GM18858 (cell line): ENCODE measurements at regions not wholly inside any gene's neighbourhood (a gene's known extent, or its start where the extent isn't known, plus 50 kb on each side); places are given as distances from the start of the nearest gene placed in this dataset.
"Not testable (repeated sequence)": the region's sequence is repeated elsewhere in the genome, so short reads cannot be mapped to it uniquely, and the experiment has no call there.

Experiments used
- ATAC-seq: cut with Tn5 transposase; IDR thresholded peaks from one replicate; pipeline ENCODE4 v1.9.1; 2021; ENCODE audit not compliant: unreplicated experiment

DNA sequence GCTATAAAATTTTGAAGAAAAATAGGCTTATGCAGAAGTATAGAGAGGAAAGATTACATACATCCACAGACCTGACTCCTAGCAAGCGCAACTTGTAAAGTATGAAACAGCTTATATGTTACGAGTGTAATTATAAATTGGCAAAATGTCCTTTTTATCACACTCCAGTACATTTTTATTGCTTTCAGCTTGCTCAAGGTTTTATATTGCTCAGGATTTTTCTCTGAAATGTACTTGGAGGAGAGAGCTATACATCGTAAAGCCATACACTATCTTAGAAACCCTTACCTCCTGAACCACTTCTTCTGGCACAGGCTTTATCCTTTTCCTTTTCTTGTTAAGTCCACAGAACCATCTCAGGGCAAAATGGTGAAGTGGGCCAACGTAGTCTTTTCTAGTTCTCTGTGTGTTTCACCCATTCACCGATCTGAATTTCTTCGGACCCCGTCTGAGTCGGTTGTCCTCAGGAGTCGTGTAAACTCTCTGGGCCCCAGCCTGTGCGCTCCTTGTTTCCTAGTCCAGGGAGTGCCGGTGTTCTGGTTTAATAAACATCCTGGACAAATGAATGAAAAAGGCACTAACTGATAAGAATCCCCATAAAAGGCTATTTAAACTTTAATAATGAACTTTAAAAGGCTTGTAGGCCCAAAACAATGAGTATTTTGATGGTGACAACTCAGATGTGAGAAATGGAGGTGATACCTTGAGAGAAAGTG, 150.2 kb upstream of the SPATA31A3 start:
- not testable (repeated sequence) for ATAC-seq

DNA sequence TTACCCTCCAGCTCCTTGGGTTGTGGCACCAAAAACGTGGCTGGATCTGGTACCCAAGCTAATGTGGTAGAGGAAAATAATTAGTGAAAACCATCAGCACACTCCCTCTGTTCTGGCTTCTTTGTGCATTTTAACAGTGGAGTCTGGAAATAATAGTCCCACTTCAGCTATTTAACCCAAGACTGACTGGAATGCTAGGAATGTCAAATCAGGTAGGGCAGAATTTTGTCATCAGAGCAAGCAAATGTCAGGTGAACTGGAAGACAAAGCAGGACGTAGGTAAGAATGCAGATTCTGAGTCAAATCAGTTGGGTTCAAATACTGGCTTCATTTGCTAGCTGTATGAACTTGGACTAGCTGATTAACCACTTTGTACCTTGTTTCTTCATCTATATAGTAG, 144.0 kb upstream of the SPATA31A3 start:
- not testable (repeated sequence) for ATAC-seq

DNA sequence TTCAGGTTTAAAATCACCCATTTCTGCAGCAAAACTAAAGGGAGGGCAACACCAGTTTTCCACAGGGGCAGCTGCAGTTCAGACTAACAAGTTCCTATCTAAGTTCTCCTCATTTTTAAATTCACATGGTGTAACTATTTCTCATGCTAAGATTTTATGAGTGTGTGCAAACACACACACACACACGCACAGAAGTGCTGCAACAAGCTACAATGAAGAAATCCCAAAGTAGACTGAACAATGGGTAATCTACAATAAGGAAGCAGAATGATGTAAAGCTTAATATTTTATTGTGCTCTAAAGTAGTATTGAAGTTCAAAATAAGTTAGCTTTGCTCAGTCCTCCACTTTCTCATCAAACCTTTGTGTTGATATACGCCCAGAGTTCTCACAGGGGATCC, 140.8 kb upstream of the SPATA31A3 start:
- not testable (repeated sequence) for ATAC-seq

DNA sequence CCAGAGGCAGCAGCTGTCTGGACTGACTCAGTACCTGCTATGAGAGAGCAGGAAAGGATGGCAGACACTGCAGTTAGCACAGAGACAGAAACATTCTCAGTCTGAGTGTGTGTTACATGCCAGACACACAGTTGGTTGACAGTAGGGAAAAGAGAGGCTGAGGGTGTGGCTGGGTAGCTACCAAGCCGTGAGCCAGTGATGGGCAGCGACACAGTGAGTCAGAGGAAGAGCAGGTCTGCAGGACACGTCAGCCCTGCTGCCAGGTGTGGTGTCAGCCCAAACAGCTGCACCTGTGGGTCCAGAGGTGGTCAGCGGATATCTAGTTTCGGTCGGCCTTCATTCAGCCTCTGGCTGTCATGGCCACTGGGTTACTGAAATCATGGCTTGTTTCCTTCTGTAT, 124.4 kb upstream of the SPATA31A3 start:
- ATAC-seq: not testable (repeated sequence)

DNA sequence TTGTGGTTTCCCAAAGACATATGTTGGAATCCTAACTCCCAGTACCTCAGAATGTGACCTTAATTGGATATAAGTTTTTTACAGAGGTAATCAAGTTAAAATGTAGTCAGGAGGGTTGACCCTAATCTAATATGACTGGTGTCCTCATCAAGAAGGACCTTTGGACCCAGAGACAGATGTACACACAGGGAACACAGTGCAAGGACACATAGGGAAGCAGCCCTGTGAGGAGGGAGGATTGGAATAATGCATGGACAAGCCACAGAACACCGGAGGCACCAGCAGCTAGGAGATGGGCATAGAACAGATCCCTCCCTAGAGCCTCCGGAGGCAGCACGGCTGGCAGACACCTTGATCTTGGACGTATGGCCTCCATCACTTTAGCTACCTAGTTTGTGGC, 119.8 kb upstream of the SPATA31A3 start:
- ATAC-seq: not testable (repeated sequence)

GRCh38 chr9:67111733-67112132, 119.4 kb upstream of the SPATA31A3 start:
- not testable (repeated sequence) for ATAC-seq

- ATAC-seq: not testable (repeated sequence)
Observed at GRCh38 chr9:67109859-67110258, 117.5 kb upstream of the SPATA31A3 start.

DNA sequence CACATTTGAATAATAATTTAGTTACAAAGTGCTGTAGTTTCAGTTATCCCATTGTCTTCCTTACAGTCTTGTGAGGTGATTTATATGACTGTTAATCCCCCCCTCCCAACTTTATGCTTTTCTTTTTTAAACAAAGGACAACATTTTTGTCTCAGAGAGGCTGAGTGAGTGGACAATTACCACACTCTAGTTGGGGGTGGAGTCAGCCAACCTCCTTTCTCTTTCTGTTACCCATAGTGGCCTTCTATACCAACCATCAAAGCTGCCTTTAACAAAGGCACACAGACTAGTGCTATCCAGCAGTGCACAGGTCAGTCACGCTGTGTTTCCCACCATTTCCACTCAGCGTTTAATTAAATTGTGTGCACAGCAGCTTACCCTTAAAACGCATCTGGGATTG, 114.3 kb upstream of the SPATA31A3 start:
- not testable (repeated sequence) for ATAC-seq

DNA sequence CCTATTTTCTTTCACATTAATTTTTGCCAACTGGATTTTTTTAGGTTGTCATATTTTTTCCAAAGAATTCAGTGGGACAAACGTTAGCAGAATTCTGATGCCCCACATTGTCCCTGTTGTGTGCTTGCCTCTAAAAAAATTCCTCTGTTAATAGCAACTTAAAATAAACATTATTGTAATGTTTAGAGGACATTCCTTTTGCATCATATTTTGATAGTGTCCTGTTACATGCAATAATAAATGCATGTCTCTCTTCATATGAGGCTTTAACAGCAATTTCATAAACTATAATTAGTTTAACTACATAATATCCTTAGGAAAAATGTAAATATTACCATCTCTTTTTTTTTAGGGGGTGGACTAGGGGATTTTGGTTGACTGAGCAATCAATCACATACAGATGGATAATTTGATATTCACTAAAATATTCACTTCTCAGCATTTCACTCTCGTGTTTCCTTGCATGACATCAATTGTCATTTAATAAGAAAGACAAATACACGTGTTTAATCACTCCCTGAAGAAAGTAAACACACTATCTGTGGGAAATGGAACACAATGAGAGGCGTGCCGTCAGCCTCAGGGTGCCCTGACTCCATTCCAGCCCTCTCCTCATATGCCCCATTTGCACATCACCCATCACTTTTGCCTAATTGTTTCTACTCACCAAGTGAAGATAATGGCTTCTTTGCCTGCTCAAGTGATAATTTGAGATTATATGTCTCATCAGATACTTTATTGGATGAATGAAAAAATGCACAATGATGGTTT, 110.3 kb upstream of the SPATA31A3 start:
- not testable (repeated sequence) for ATAC-seq

- not testable (repeated sequence) for ATAC-seq
Observed at GRCh38 chr9:67091104-67091503, 98.8 kb upstream of the SPATA31A3 start.

DNA sequence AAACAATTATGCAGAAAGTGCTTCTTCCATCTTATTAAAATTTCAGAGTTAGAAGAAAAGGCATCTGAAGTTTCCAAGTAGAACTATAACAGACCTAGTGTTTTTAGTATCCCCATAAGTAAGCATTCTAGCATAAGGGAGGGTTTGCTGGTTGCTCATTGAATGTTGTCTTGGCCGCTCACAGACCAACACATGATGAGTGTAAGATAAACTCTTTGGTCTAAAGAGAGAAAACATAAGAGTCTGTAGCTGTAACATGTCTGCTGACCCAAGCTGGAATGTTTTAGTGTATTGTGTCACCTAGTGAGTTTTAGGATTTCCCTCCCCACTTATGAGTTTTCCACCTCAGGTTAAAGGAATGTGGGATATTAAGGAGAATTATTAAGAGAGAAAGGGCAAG, 94.5 kb upstream of the SPATA31A3 start:
- ATAC-seq: not testable (repeated sequence)

DNA sequence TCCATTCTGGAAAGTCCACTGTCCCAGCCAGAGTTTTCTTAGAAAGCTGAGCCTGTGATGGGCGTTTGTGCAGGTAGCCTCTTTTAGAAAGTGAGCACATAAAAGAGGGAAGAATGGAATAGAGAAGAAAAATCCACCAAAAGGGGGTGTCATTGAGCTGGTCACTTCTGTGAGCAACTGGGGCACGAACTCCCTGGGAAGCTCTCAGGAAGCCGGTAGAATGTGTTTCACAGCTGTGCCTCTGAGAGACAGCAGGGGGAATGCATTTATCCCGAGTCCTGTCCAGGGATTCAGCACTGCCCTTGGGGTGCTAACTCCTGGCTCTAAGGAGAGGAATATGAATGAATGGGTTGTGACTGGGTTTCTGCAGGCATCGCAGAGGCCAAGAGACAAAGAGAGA, 73.8 kb upstream of the SPATA31A3 start:
- ATAC-seq: not testable (repeated sequence)

DNA sequence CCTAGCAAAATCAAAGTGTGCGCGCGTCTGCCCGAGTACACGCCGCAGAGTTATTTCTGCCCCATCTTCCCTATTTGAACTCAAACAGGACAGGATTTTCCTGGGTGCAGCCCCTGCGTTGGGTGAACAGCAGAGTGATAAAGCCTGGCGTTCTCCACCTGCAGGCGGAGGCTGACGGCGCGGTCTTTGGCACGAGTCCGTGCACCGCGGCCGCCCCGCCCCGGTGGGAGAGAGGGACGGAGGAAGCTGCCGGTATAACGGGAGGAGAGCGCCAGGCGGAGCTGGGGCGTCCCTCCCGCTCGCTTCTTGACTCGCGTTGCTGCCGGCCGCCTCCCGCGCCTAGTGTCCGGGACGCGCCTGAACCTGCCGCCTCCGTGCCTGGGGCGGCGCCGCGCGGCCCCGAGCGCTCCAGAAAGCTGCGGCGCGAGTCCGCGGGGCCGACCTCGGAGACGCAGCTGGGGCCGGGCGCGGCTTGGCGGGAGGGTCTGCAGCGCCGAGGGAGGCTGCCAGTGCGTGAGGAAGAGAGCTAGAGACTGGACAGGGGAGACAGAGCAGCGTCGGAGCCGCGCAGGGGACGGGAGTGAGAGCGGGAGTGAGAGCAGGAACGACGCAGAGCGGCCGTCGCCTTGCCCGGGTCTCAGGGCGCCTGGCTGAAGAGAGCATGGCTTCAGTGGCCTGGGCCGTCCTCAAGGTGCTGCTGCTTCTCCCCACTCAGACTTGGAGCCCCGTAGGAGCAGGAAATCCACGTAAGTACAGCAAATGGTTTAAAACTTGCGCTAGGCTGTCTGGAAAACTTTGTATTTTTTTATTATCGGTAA, 66.8 kb upstream of the SPATA31A3 start:
- not testable (repeated sequence) for ATAC-seq
